ENCODE measurements at regions not wholly inside any gene's neighbourhood (a gene's known extent, or its start where the extent isn't known, plus 50 kb on each side); places are given as distances from the start of the nearest gene placed in this dataset.

- CTCF ChIA-PET: no interaction called here
- no peak for DNase-seq (ENCODE audit: low read depth, low spot score)
- no peak overlapping the region for H3K4me3 ChIP-seq (ENCODE audit: low read depth, low read length)
- no peak for TF ChIP-seq CTCF (IDR thresholded peaks at IDR 0.05; ENCODE audit: insufficient read depth, low read length, missing control alignments)
- POLR2A ChIA-PET: no interaction called here
Observed at GRCh38 chr6:99219788-99220187, 129.7 kb downstream of the FAXC start.

- POLR2A ChIA-PET: no interaction called here
- CTCF ChIA-PET: no interaction called here
- H3K4me3 ChIP-seq (ENCODE audit: low read depth, low read length): no peak overlapping the region
- no peak for TF ChIP-seq CTCF (IDR thresholded peaks at IDR 0.05; ENCODE audit: insufficient read depth, low read length, missing control alignments)
- no peak for DNase-seq (ENCODE audit: low read depth, low spot score)
Observed at GRCh38 chr6:99216959-99217358, 132.5 kb downstream of the FAXC start.

GRCh38 chr6:99195986-99196655 is 153.4 kb downstream of the FAXC start:
- ChIA-PET CTCF (no interaction called here), POLR2A (no interaction called here)
- no peak for DNase-seq (ENCODE audit: low read depth, low spot score)
- no peak overlapping the region for H3K4me3 ChIP-seq (ENCODE audit: low read depth, low read length)
- TF ChIP-seq CTCF (IDR thresholded peaks at IDR 0.05; ENCODE audit: insufficient read depth, low read length, missing control alignments): no peak

- CTCF ChIA-PET: no interaction called here
- POLR2A ChIA-PET: no interaction called here
- TF ChIP-seq CTCF (IDR thresholded peaks at IDR 0.05; ENCODE audit: insufficient read depth, low read length, missing control alignments): no peak
- no peak for DNase-seq (ENCODE audit: low read depth, low spot score)
- H3K4me3 ChIP-seq (ENCODE audit: low read depth, low read length): no peak overlapping the region
Observed at GRCh38 chr6:99192561-99192960, 156.9 kb downstream of the FAXC start.

GRCh38 chr6:99189823-99190721 is 159.4 kb downstream of the FAXC start:
- ChIA-PET CTCF (no interaction called here), POLR2A (no interaction called here)
- TF ChIP-seq CTCF (IDR thresholded peaks at IDR 0.05; ENCODE audit: insufficient read depth, low read length, missing control alignments): no peak
- no peak overlapping the region for H3K4me3 ChIP-seq (ENCODE audit: low read depth, low read length)
- DNase-seq (ENCODE audit: low read depth, low spot score): no peak

GRCh38 chr6:99187429-99187828 is 162.0 kb downstream of the FAXC start:
- ChIA-PET POLR2A (no interaction called here), CTCF (no interaction called here)
- no peak for DNase-seq (ENCODE audit: low read depth, low spot score)
- no peak overlapping the region for H3K4me3 ChIP-seq (ENCODE audit: low read depth, low read length)
- no peak for TF ChIP-seq CTCF (IDR thresholded peaks at IDR 0.05; ENCODE audit: insufficient read depth, low read length, missing control alignments)
